ENCODE measurements at regions not wholly inside any gene's neighbourhood (a gene's known extent, or its start where the extent isn't known, plus 50 kb on each side); places are given as distances from the start of the nearest gene placed in this dataset.

DNA sequence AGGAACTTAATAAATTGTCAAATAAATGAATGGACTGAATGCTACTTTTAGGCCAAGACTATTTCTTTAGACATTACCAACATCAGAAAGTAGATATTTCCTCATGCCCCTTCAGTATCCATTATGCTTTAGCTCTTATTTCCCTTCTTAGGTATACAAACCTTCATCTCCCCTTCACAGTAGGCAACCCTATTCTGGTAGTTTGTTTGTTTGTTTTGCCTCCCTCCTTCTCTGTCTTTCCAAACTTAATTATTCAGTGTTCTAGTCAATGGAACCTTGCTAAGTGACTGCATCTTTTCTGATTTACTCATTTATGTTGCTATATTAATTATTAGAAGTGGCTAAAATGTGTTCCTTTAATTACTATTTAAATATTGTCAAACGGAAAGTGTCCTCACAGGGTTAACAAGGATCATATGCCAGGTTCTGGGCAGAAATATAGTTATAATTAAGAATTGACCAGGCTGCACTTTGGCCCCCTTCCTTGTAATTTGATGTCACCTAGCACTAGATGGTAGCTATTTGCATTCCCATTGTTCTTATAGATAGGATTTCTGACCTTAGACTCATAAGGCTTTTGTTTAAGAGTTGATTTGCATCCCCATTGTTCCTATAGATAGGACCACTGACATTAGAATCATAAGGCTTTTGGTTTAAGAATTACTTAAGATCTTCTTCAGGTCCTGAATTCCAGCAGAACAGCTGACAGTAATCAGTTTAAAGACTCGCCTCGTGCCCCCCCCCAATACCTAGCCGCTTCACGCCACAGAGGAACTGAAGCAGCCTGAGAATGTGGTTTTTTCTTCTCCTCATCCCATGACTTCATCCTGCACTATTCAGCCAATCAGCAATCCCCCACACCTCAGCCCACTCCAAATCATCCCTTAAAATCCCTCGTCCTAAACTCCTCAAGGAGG, 84.4 kb upstream of the NUDT12 start:
- TF ChIP-seq, protein P1, sequence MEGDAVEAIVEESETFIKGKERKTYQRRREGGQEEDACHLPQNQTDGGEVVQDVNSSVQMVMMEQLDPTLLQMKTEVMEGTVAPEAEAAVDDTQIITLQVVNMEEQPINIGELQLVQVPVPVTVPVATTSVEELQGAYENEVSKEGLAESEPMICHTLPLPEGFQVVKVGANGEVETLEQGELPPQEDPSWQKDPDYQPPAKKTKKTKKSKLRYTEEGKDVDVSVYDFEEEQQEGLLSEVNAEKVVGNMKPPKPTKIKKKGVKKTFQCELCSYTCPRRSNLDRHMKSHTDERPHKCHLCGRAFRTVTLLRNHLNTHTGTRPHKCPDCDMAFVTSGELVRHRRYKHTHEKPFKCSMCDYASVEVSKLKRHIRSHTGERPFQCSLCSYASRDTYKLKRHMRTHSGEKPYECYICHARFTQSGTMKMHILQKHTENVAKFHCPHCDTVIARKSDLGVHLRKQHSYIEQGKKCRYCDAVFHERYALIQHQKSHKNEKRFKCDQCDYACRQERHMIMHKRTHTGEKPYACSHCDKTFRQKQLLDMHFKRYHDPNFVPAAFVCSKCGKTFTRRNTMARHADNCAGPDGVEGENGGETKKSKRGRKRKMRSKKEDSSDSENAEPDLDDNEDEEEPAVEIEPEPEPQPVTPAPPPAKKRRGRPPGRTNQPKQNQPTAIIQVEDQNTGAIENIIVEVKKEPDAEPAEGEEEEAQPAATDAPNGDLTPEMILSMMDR (IDR thresholded peaks at IDR 0.05; ENCODE audit: poor library complexity): no peak
- TF ChIP-seq EZH2 (IDR thresholded peaks at IDR 0.05; ENCODE audit: borderline replicate concordance) (no peak), EZH2phosphoT487 (IDR thresholded peaks at IDR 0.05; ENCODE audit: low read depth, severe bottlenecking, unreplicated experiment) (no peak)
